H1 (cell line): ENCODE measurements at regions not wholly inside any gene's neighbourhood (a gene's known extent, or its start where the extent isn't known, plus 50 kb on each side); places are given as distances from the start of the nearest gene placed in this dataset.

Experiments
- CTCF ChIA-PET: fragments of 300-600 bp; sonication (Branson Sonifier 250); formaldehyde crosslinking; loops from one replicate; lab custom pipeline; 2021; ENCODE audit not compliant: partially characterized antibody; lab: Charles Lee
- POLR2A ChIA-PET: fragments of 300-600 bp; sonication (Branson Sonifier 250); formaldehyde crosslinking; loops from one replicate; lab custom pipeline; 2021; ENCODE audit warnings: inconsistent platforms; ENCODE audit not compliant: partially characterized antibody; lab: Charles Lee
- DNase-seq, 2 experiments: peaks; one replicate each; pipeline versions ENCODE4 v3.0.0 to v3.0.0-alpha.2; 2010 to 2022; ENCODE audit warnings: low spot score in 2 of 2, low read depth in 1 of 2, mixed read lengths in 1 of 2
- FAIRE-seq: peaks from 2 replicates; lab custom pipeline; 2011; peaks lifted over from hg19 to GRCh38; lab: Jason Lieb, UNC
- H2AFZ ChIP-seq: 2 replicates; pipeline ENCODE4 v1.8.1; 2012; ENCODE audit warnings: low read length, inconsistent platforms
- H2AK5ac ChIP-seq: 2 replicates; pipeline ENCODE4 v1.6.1; 2013; ENCODE audit warnings: low read depth, low read length
- H2BK120ac ChIP-seq: replicated peaks from 2 replicates; pipeline ENCODE3; 2013; ENCODE audit warnings: low read depth, low read length, inconsistent platforms
- H2BK12ac ChIP-seq: 2 replicates; pipeline ENCODE4 v1.6.1; 2013; ENCODE audit warnings: low read depth, low read length
- H2BK15ac ChIP-seq: 2 replicates; pipeline ENCODE4 v1.6.1; 2013; ENCODE audit warnings: low read length
- H2BK20ac ChIP-seq: 2 replicates; pipeline ENCODE4 v1.6.1; 2013; ENCODE audit warnings: low read length
- H2BK5ac ChIP-seq: 2 replicates; pipeline ENCODE4 v1.6.1; 2013; ENCODE audit warnings: low read depth, low read length
- H3K14ac ChIP-seq: 2 replicates; pipeline ENCODE4 v1.6.1; 2013; ENCODE audit warnings: inconsistent platforms; ENCODE audit not compliant: insufficient read length
- H3K18ac ChIP-seq: 2 replicates; pipeline ENCODE4 v1.6.1; 2013; ENCODE audit warnings: low read length; ENCODE audit errors: extremely low read depth
- H3K23ac ChIP-seq: 2 replicates; pipeline ENCODE4 v1.6.1; 2013; ENCODE audit warnings: inconsistent platforms; ENCODE audit not compliant: insufficient read length
- H3K23me2 ChIP-seq: 2 replicates; pipeline ENCODE4 v1.6.1; 2013; ENCODE audit warnings: low read depth, low read length
- H3K27ac ChIP-seq: 2 replicates; pipeline ENCODE4 v1.6.1; 2011; ENCODE audit warnings: low read depth, low read length, inconsistent platforms
- H3K27me3 ChIP-seq, 4 experiments: replicated peaks in 1 of 4; 1 replicate in 1 of 4; 2 replicates in 3 of 4; pipeline versions ENCODE4 v1.6.1 to v1.8.1; 2011 to 2013; ENCODE audit warnings: low read length in 3 of 4, mild to moderate bottlenecking in 3 of 4, inconsistent platforms in 2 of 4, mixed read lengths in 2 of 4, moderate library complexity in 1 of 4; ENCODE audit not compliant: control insufficient read depth in 3 of 4, insufficient read depth in 3 of 4; ENCODE audit errors: extremely low read depth in 1 of 4
- H3K36me3 ChIP-seq, 4 experiments: 2 replicates each; pipeline versions ENCODE4 v1.6.1 to v1.8.1; 2011 to 2013; ENCODE audit warnings: mild to moderate bottlenecking in 4 of 4, low read length in 3 of 4, moderate library complexity in 2 of 4, control low read depth in 1 of 4, inconsistent platforms in 1 of 4; ENCODE audit not compliant: insufficient read depth in 4 of 4, control insufficient read depth in 2 of 4
- H3K4ac ChIP-seq: replicated peaks from 2 replicates; pipeline ENCODE3; 2013; ENCODE audit warnings: low read length, low read depth, mixed read lengths, inconsistent platforms; ENCODE audit not compliant: insufficient read length
- H3K4me1 ChIP-seq, 4 experiments: replicated peaks in 1 of 4; 1 replicate in 1 of 4; 2 replicates in 3 of 4; pipeline versions ENCODE4 v1.6.1 to v1.8.1; 2011 to 2013; ENCODE audit warnings: low read length in 3 of 4, inconsistent platforms in 2 of 4, mixed read lengths in 1 of 4; ENCODE audit not compliant: insufficient read depth in 4 of 4, control insufficient read depth in 3 of 4
- H3K4me2 ChIP-seq, 2 experiments: 2 replicates each; pipeline versions ENCODE4 v1.6.1 to v1.8.1; 2011 to 2013; ENCODE audit warnings: low read depth in 2 of 2, low read length in 2 of 2, control low read depth in 1 of 2, inconsistent platforms in 1 of 2, mild to moderate bottlenecking in 1 of 2; ENCODE audit not compliant: insufficient read depth in 1 of 2
- H3K4me3 ChIP-seq, 4 experiments: fragments of 200-600, 300-600 bp in 1 of 4; sonication (generic), shearing (Covaris generic), sonication (Bioruptor Twin) in 1 of 4; 2 replicates each; pipeline versions ENCODE4 v1.5.1 to v1.8.1; 2011 to 2016; ENCODE audit warnings: low read length in 4 of 4, low read depth in 3 of 4, control low read depth in 2 of 4, inconsistent platforms in 2 of 4, mild to moderate bottlenecking in 2 of 4, mixed read lengths in 1 of 4, moderate library complexity in 1 of 4; ENCODE audit not compliant: insufficient read depth in 2 of 4; ENCODE audit errors: extremely low read depth in 1 of 4
- H3K56ac ChIP-seq: replicated peaks from 2 replicates; pipeline ENCODE3; 2013; ENCODE audit warnings: low read depth, mild to moderate bottlenecking, mixed read lengths, low read length, inconsistent platforms; ENCODE audit not compliant: insufficient read length
- H3K79me1 ChIP-seq: 2 replicates; pipeline ENCODE4 v1.6.1; 2013; ENCODE audit warnings: low read depth, low read length, control low read depth
- H3K79me2 ChIP-seq, 2 experiments: 2 replicates each; pipeline versions ENCODE4 v1.6.1 to v1.8.1; 2012 to 2013; ENCODE audit warnings: low read length in 2 of 2, mild to moderate bottlenecking in 2 of 2, inconsistent platforms in 1 of 2; ENCODE audit not compliant: insufficient read depth in 2 of 2, control insufficient read depth in 1 of 2
- H3K9ac ChIP-seq, 4 experiments: replicated peaks in 1 of 4; 1 replicate in 1 of 4; 2 replicates in 3 of 4; pipeline versions ENCODE4 v1.6.1 to v1.8.1; 2011 to 2013; ENCODE audit warnings: low read depth in 3 of 4, low read length in 3 of 4, control low read depth in 2 of 4, mild to moderate bottlenecking in 2 of 4, moderate library complexity in 2 of 4, inconsistent platforms in 1 of 4; ENCODE audit errors: extremely low read depth in 1 of 4
- H3K9me3 ChIP-seq, 2 experiments: 2 replicates each; pipeline versions ENCODE4 v1.6.1 to v1.8.1; 2012 to 2013; ENCODE audit warnings: mild to moderate bottlenecking in 2 of 2, moderate library complexity in 2 of 2, control low read depth in 1 of 2, inconsistent platforms in 1 of 2, low read depth in 1 of 2, low read length in 1 of 2, mixed read lengths in 1 of 2; ENCODE audit not compliant: insufficient read depth in 2 of 2
- H4K20me1 ChIP-seq, 2 experiments: replicated peaks in 1 of 2; 2 replicates each; pipeline versions ENCODE3 to v1.8.1; 2011 to 2013; ENCODE audit warnings: inconsistent platforms in 2 of 2, low read length in 2 of 2, mild to moderate bottlenecking in 1 of 2; ENCODE audit not compliant: insufficient read depth in 2 of 2, control insufficient read depth in 1 of 2
- H4K5ac ChIP-seq: 2 replicates; pipeline ENCODE4 v1.6.1; 2013; ENCODE audit warnings: low read length, low read depth, mixed read lengths, inconsistent platforms; ENCODE audit not compliant: insufficient read length
- H4K8ac ChIP-seq: 2 replicates; pipeline ENCODE4 v1.8.0; 2013; ENCODE audit warnings: mild to moderate bottlenecking, moderate library complexity, low read length, inconsistent platforms; ENCODE audit not compliant: insufficient read depth; ENCODE audit errors: extremely low read depth
- H4K91ac ChIP-seq: replicated peaks from 2 replicates; pipeline ENCODE3; 2013; ENCODE audit warnings: low read length, mixed read lengths, inconsistent platforms; ENCODE audit not compliant: insufficient read length
- BCL11A ChIP-seq, 2 experiments: IDR thresholded peaks; one replicate each; pipeline ENCODE4 v1.6.1; 2011; ENCODE audit warnings: low read depth in 2 of 2, low read length in 2 of 2, mild to moderate bottlenecking in 2 of 2
- CEBPB ChIP-seq: IDR thresholded peaks from 2 replicates; pipeline ENCODE4 v1.6.1; 2012; ENCODE audit warnings: low read depth, low read length
- EP300 ChIP-seq, 2 experiments: IDR thresholded peaks; 1 replicate in 1 of 2; 2 replicates in 1 of 2; pipeline ENCODE4 v1.6.1; 2011 to 2012; ENCODE audit warnings: low read depth in 2 of 2, low read length in 2 of 2, mild to moderate bottlenecking in 2 of 2, borderline replicate concordance in 1 of 2, inconsistent platforms in 1 of 2, moderate library complexity in 1 of 2
- KDM5A ChIP-seq: fragments of 200-600 bp; IDR thresholded peaks from 2 replicates; pipeline ENCODE4 v1.7.1; 2012; ENCODE audit warnings: mild to moderate bottlenecking, low read length, inconsistent platforms, mixed read lengths
- NRF1 ChIP-seq: IDR thresholded peaks from 2 replicates; pipeline ENCODE4 v1.6.1; 2011; ENCODE audit warnings: mild to moderate bottlenecking, low read depth, low read length, improper control_type of control experiment
- RXRA ChIP-seq: IDR thresholded peaks from 2 replicates; pipeline ENCODE4 v1.6.1; 2011; ENCODE audit warnings: low read depth, mild to moderate bottlenecking, low read length, moderate library complexity; ENCODE audit not compliant: insufficient read depth
- SIX5 ChIP-seq: IDR thresholded peaks from 2 replicates; pipeline ENCODE4 v1.6.1; 2011; ENCODE audit warnings: mild to moderate bottlenecking, low read depth, low read length
- SUZ12 ChIP-seq: fragments of 200-600 bp; sonication (generic); IDR thresholded peaks from 2 replicates; pipeline ENCODE4 v1.6.1; 2012; ENCODE audit warnings: mild to moderate bottlenecking, inconsistent platforms, low read length, moderate library complexity, mixed read lengths
- TAF1 ChIP-seq: IDR thresholded peaks from 2 replicates; pipeline ENCODE4 v1.6.1; 2011; ENCODE audit warnings: mild to moderate bottlenecking, low read depth, low read length
- TEAD4 ChIP-seq: IDR thresholded peaks from 2 replicates; pipeline ENCODE4 v1.6.1; 2012; ENCODE audit warnings: low read depth, low read length, inconsistent platforms, mixed read lengths
- WGBS, 2 experiments: shearing (Covaris generic) in 1 of 2; methylation state at CpG; one replicate each; pipeline versions ENCODE4 v1.1.6 to v1.1.7; 2013 to 2015; ENCODE audit warnings: low lambda C conversion rate in 2 of 2, mixed read lengths in 2 of 2, inconsistent platforms in 1 of 2, low coverage in 1 of 2, missing lambda C conversion rate in 1 of 2; ENCODE audit not compliant: insufficient replicate concordance in 2 of 2, insufficient coverage in 1 of 2, insufficient read length in 1 of 2; ENCODE audit errors: extremely low coverage in 1 of 2, missing lambda C conversion rate in 1 of 2; 5-methylcytosine and 5-hydroxymethylcytosine counted together
- TF ChIP-seq, protein P1 (sequence below): IDR thresholded peaks from 2 replicates; pipeline ENCODE4 v1.6.1; 2011; ENCODE audit warnings: low read depth, mild to moderate bottlenecking, low read length; ENCODE audit not compliant: insufficient read depth

DNA sequence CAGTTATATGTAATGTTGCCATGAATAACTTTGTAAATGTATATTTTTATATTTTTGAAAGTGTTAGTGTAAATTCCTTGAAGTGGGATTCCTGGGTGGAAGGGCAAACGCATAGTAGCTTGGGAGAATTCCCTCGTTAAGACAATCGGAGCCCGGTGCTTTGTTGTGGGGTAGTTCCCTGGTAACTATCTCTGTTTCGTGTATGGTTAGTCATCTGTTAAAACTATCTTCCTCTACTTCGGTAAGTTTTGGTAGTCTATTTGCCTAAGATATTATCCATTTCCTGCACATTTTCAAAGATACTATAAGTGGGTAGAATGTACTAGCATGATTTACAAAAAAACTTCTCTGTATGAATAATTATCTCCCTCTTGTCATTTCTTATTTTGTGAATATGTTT, 113.8 kb upstream of the NRXN1 start:
- H2BK5ac ChIP-seq: no peak overlapping the region
- TF ChIP-seq EP300 (IDR thresholded peaks at IDR 0.05; ENCODE audit: borderline replicate concordance in 1 of 2, low read depth in 2 of 2, low read length in 2 of 2): no peak
- no peak for TF ChIP-seq SUZ12
- no peak for TF ChIP-seq CEBPB
- TF ChIP-seq TEAD4: no peak
- TF ChIP-seq KDM5A: no peak
- no peak for TF ChIP-seq BCL11A (IDR thresholded peaks at IDR 0.05; ENCODE audit: low read depth in 2 of 2, low read length in 2 of 2)
- no peak for TF ChIP-seq NRF1
- TF ChIP-seq TAF1: no peak
- TF ChIP-seq, protein P1, sequence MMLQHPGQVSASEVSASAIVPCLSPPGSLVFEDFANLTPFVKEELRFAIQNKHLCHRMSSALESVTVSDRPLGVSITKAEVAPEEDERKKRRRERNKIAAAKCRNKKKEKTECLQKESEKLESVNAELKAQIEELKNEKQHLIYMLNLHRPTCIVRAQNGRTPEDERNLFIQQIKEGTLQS: no peak
- no peak for TF ChIP-seq SIX5
- TF ChIP-seq RXRA: no peak
- no peak overlapping the region for H4K8ac ChIP-seq
- H3K4me3 ChIP-seq: no peak overlapping the region
- H3K79me2 ChIP-seq: no peaks in the 10 kb centered on the region
- no peak overlapping the region for H2AK5ac ChIP-seq
- H3K14ac ChIP-seq: no peak overlapping the region
- no peak overlapping the region for H2AFZ ChIP-seq
- ChIA-PET POLR2A (no interaction called here), CTCF (no interaction called here)
- no peak for DNase-seq
- H3K4me1 ChIP-seq: no peaks in the 10 kb centered on the region
- no peak overlapping the region for H3K4ac ChIP-seq
- no peak overlapping the region for H2BK20ac ChIP-seq
- 98% methylated on average over 6 of the region's 6 CpGs; no CpG with 5 or more reads in 1 of the 2 experiments for WGBS, 2 experiments
- H3K36me3 ChIP-seq: no peaks in the 10 kb centered on the region
- H4K5ac ChIP-seq: no peak overlapping the region
- FAIRE-seq: no peak
- H3K23me2 ChIP-seq: no peaks in the 10 kb centered on the region
- H3K56ac ChIP-seq: no peak overlapping the region
- no peaks in the 10 kb centered on the region for H3K79me1 ChIP-seq
- no peaks in the 10 kb centered on the region for H4K20me1 ChIP-seq
- H3K9ac ChIP-seq: no peak overlapping the region
- no peak overlapping the region for H2BK15ac ChIP-seq
- H2BK120ac ChIP-seq: no peak overlapping the region
- no peak overlapping the region for H3K18ac ChIP-seq
- no peaks in the 10 kb centered on the region for H3K27me3 ChIP-seq
- no peak overlapping the region for H3K23ac ChIP-seq
- H2BK12ac ChIP-seq: no peak overlapping the region
- H4K91ac ChIP-seq: no peak overlapping the region
- no peaks in the 10 kb centered on the region for H3K9me3 ChIP-seq
- no peak overlapping the region for H3K27ac ChIP-seq
- H3K4me2 ChIP-seq: no peak overlapping the region
